GM21367 (cell line): ENCODE measurements at regions not wholly inside any gene's neighbourhood (a gene's known extent, or its start where the extent isn't known, plus 50 kb on each side); places are given as distances from the start of the nearest gene placed in this dataset.

ENCODE experiments used
- ATAC-seq: cut with Tn5 transposase; IDR thresholded peaks from one replicate; pipeline ENCODE4 v1.9.1; 2021; ENCODE audit not compliant: unreplicated experiment

- no peak for ATAC-seq
Measured at GRCh38 chr11:15579287-15580001, 464.7 kb downstream of the INSC start.

- ATAC-seq: no peak
Measured at GRCh38 chr11:15580056-15580774, 465.5 kb downstream of the INSC start.

GRCh38 chr11:15580775-15581095, 466.0 kb downstream of the INSC start:
- no peak for ATAC-seq

- ATAC-seq: no peak
Measured at GRCh38 chr11:15584158-15584557, 469.4 kb downstream of the INSC start.

DNA sequence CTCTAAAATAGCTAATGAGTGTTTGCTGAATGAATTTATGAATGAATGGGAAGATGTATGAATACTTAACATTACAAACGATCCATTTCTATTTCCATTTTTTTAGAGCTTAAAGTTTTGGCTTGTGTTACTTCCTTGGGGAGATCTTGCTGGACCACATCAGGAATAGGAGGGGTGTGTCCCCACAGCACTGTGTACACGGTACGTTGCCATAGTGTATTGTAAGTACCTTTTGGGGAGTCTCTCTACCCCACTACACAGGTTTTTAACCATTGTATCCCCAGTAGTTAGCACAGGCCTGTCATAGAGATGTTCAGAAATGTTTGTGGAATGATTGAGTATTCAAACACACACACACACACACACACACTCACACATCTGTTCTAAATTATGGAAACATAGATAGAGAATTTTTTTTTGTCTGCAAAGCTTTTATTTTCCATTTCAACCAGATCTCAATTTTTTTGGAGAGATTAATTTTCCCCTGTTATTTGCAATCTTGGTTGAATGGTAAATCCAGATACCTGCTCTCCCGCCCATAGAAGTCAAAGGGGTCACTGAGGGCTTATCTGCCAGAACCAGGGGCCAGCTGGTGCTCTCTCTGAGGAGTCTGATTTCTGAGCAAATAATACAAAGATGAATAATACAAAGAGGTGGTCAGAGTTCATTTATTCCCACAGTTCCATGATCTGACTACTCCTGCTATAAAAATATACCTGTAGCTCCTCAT, 471.0 kb downstream of the INSC start:
- no peak for ATAC-seq

DNA sequence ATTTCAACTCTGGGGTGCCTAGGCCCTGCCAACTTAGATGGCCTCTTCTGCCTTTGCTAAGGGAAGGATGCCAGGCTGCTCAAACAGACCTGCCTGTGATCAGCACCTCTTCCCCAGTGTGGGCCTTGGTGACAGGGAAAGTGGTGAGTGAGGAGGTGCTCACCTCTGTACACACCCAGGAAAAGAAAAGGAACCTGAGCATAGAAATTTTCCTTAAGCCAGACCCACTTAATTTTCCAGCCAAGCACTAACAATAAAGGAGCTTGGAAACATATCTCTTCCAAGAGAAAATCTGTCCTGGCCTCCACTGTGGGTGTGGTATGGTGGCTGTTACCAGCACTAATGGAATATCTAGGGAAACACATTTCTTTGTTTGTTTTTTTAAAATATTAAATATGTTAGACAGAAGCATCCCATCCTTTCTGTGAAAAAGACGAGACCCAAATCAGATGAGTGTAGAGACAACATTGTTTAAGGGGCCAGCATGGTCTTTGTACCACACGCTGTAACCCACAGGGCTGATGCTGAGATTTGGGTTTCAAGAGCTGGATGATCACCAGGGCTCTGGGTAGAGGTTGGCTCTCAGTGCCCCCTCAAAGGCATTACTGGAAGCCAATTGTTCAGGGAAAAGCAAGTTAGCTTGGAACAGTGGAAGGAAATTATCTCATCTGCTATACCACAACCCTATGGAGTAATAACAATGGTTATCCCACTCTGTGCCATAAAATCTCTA, 472.2 kb downstream of the INSC start:
- ATAC-seq: no peak

DNA sequence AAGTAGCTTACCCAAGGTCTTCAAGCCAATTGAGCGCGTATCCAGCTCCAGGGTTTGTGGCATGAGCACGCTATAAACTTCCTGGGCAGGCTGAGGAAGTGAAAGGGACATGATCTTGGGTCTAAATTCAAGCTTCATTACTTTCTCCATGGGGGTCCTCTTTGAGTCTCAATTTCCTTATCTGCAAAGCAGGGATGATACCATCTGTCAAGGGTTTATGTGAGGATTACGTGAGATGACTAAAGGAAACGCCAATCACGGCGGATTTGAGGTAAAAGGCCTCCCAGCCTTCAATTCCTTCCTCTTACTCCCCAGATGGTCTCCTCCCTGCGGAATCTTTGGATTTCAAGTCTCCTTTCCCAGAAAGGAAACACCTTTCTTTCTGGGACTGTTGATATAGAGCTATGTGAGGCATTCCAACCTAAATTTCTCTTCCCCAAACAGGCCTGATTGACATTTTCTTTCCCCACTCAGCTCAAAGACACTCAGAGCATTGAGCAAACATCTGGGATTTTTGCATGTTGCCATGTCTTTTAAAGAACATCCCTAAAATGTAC, 474.4 kb downstream of the INSC start:
- ATAC-seq: no peak

- no peak for ATAC-seq
Measured at GRCh38 chr11:15590132-15590531, 475.4 kb downstream of the INSC start.

GRCh38 chr11:15591112-15591537, 476.4 kb downstream of the INSC start:
- ATAC-seq: no peak

DNA sequence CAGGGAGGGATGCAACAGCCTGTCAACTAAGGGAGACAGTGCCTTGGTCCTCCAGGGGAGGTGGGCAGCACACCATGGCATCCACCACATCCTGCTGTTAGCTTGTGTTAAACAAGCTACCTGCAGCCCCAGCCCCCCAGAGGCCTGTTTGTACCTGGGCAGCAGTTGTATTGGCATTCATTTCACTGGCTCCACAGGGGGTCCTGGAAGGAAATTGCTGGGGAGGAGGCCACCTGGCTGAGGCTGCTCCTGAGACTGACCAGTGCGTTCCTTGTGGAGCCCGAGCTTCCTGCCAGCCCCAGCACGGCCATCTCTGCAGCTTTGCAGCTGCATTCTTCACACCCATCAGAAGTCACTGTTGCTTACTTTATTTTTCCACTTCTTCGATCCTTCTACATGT, 479.9 kb downstream of the INSC start:
- ATAC-seq: no peak

DNA sequence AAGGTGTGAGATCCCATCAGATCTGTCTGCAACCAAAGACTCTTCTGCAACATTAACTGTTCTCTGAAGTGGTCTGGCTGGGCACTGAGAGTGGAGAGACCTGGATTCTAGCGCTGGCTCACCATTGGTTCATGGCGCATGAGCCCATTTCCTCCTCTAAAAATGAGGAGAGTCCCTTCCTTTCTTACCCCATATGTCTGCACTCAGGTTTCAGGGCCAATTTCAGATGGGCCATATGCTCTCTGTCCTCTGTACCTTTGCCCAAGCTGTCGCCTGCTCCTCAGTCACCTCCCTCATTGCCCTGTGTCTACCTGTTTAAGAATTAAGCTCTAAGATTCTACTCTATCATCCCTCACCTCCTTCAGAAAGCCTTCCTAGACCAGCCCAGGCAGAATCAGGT, 484.7 kb downstream of the INSC start:
- no peak for ATAC-seq

DNA sequence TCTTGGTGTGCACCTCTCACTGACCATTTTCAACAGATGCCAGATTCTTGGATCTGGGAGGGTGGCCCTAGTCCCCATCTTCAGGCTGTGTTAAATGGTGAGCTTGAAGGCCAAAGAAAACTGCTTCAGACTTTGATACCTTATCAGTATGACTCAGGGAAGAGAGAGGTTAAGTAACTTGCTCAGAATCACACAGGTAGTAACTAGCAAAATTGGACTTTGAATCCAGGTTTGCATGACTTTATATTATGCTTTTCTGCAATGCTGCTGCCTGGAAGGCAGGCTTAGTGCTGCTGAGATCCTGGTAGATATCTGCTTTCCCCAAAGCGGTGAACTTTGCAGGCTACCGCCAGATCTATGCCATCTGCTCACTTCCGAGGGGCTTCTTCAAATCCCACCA, 487.3 kb downstream of the INSC start:
- no peak for ATAC-seq

DNA sequence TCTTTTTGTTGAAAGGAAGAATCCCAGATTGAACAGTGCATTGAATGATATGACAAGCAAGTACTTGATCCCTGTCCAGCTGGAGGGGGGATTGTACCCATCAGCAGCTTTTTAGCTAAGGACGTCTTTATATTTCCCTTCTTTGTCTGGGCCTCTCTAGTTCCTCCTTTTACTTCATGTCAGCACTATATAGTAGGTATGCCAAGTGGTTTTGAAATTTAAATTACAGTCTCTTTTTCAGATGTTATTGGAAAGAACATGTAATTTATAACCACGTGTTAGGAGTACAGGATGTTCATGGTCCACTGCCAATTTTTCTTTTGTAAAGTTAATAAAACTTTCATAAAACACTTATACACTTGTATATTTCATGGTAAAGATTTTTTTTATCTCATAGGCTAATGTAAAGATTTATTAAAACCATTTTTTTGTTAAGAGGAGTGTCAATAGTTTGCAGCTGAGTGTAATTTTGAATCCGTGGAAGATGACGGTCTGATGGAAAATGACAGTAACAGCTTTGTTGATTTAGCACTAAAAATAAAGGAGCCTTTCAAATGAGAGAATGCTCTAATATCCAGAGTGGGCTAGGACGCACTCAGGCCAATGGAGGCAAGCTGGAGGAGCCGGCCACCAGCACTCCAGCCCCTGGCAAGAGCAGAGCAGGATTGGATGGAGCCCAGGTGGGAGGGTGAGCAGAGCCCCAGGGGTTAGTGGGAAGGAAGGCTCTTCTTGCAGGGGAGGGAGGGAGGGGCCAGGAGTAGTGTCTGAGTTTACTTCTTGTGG, 488.3 kb downstream of the INSC start:
- no peak for ATAC-seq

- ATAC-seq: no peak
Measured at GRCh38 chr11:15605094-15605493, 490.4 kb downstream of the INSC start.

GRCh38 chr11:15607361-15608036, 492.8 kb downstream of the INSC start:
- ATAC-seq: no peak

DNA sequence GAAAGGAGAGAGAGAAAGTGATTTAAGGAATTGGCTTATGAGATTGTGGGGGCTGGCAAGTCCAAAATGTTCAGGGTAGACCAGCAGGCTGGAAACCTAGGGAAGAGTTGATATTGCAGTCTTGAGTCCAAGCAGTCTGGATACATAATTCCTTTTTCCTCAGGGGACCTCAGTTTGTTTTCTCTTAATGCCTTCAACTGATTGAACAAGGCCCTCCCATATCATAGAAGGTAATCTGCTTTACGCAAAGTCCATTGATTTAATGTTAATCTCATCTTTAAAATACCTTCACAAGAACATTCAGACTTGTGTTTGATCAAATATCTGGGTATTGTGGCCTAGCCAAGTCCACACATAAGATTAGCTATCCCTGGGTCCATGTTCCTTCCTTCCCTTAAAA, 494.7 kb downstream of the INSC start:
- ATAC-seq: no peak

GRCh38 chr11:15610881-15611280, 496.2 kb downstream of the INSC start:
- no peak for ATAC-seq

GRCh38 chr11:15613251-15613650, 498.5 kb downstream of the INSC start:
- no peak for ATAC-seq

- ATAC-seq: no peak
Measured at GRCh38 chr11:15613789-15614188, 499.1 kb downstream of the INSC start.
